ENCODE measurements at regions not wholly inside any gene's neighbourhood (a gene's known extent, or its start where the extent isn't known, plus 50 kb on each side); places are given as distances from the start of the nearest gene placed in this dataset.

DNA sequence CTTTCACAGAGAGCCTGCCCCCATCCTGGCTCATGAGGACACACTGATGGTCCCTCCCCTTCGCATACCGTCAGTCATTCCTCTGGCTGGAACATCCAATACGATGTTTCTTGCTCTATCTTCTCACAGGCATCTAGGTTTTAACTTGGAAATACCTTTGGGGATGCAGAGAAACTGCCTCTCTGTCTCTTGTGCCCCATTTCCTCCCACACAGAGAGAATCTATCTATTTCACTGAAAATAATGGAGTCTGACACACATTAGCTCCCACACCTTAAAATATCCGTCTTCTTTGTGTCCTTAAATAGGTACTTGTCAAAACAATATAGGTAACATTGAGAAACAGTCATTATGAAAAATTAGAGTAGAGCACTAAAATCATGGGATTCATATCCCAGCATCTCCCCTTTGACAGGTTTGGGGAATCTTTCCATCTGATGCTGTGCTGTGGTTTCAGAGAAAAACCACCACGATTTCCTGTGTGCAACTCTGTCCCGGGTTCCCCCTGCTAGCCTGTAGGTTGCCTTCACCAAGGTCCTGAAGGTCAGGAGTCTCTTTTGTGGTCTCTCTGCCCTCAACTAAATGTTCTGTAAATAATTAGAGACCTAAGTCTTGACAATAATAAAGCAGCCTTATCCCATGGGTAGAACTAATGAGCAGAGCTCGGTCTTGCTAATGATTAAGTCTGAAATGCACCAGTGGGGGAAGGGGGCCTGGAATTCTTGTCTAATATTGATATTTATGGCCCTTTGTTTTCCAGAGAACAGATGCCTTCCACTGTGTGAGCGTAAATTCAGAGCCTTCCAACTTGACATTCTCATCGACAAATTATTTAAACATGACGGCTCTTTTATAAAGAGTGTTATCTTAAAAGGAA is 371.0 kb downstream of the ICE1 start:
- H3K27me3 ChIP-seq (ENCODE audit: control insufficient read depth, insufficient read depth, low read length), result no peaks in the 10 kb centered on the region
- WGBS (ENCODE audit: insufficient coverage, low lambda C conversion rate), result 53% methylated on average over 4 of the region's 10 CpGs
- peak in 1 of 2 donors; percentile 7 for DNase-seq
- H3K4me1 ChIP-seq (ENCODE audit: control insufficient read depth, insufficient read depth, low read length), result no peaks in the 10 kb centered on the region
- no peaks in the 10 kb centered on the region for H3K9me3 ChIP-seq (ENCODE audit: control insufficient read depth, low read depth, low read length)
- H3K36me3 ChIP-seq (ENCODE audit: control insufficient read depth, insufficient read depth, low read length), result no peaks in the 10 kb centered on the region
- no peak overlapping the region for H3K27ac ChIP-seq (ENCODE audit: low read length)
- H3K4me3 ChIP-seq (ENCODE audit: low read length), result no peak overlapping the region

DNA sequence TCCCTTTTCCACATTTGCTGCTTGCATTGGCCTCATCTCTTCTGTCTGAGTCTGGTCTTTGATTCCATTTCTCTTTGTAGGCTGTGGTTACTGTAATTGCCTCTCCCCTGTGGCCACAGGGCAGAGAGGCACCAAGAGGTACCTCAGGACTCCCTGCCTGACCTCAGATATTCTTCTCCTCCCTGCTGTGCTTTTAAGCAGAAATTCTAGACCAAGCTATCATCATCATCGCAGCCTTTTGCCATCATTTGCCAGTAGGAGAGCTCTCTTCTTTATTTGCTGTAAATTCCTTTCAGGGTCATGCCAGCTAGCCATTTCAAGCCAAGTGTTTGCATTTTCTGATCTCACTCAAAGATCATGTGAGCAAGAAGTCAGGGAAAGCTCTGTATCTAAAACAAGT is 369.6 kb downstream of the ICE1 start:
- Histone ChIP-seq H3K27me3 (ENCODE audit: control insufficient read depth, insufficient read depth, low read length) (no peaks in the 10 kb centered on the region), H3K4me1 (ENCODE audit: control insufficient read depth, insufficient read depth, low read length) (no peaks in the 10 kb centered on the region), H3K36me3 (ENCODE audit: control insufficient read depth, insufficient read depth, low read length) (no peaks in the 10 kb centered on the region), H3K9me3 (ENCODE audit: control insufficient read depth, low read depth, low read length) (no peaks in the 10 kb centered on the region), H3K4me3 (ENCODE audit: low read length) (no peak overlapping the region), H3K27ac (ENCODE audit: low read length) (no peak overlapping the region)
- no CpG with 5 or more reads among the region's 1 CpG for WGBS (ENCODE audit: insufficient coverage, low lambda C conversion rate)
- DNase-seq, result no peak

DNA sequence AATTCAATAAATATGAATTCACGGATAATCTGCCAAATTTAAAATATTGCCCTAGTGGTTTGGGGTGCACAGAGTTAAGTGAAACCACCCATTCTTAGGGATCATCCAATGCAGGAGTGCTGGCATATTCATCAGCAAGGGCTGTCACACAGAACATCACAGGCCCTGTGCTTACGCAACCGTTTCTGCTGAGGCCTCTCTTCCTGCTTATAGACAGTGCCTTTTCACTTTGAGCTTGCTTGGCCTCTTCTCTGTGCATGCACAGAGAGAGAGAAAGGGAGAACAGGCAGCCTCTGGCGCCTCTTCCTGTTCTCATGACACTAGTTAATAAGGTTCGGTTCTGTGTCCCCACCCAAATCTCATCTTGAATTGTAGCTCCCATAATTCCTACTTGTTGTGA is 366.3 kb downstream of the ICE1 start:
- Histone ChIP-seq H3K36me3 (ENCODE audit: control insufficient read depth, insufficient read depth, low read length) (no peaks in the 10 kb centered on the region), H3K9me3 (ENCODE audit: control insufficient read depth, low read depth, low read length) (no peaks in the 10 kb centered on the region), H3K27ac (ENCODE audit: low read length) (no peak overlapping the region), H3K4me1 (ENCODE audit: control insufficient read depth, insufficient read depth, low read length) (no peaks in the 10 kb centered on the region), H3K27me3 (ENCODE audit: control insufficient read depth, insufficient read depth, low read length) (no peaks in the 10 kb centered on the region), H3K4me3 (ENCODE audit: low read length) (no peak overlapping the region)
- WGBS (ENCODE audit: insufficient coverage, low lambda C conversion rate), result no CpG with 5 or more reads among the region's 5 CpGs
- DNase-seq, result no peak

DNA sequence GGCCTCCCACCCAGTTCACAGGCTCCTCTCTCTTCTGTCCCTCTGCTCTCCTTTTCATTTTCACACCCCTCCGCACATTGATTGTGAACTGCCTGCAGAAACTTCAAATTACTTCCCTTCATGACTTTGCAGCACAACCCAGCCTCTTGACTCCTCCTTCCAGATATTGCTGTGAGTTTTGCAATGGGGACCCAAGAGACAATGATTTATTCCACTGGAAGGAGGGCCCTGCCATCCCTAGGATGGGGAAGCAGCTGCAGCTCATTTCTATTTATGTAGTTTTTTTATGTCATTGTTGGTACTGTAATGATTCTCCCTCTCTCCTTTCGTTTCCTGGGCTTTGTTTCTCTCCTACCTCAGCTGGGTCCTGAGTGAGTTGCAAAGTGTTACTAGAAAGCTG is 364.9 kb downstream of the ICE1 start:
- no peaks in the 10 kb centered on the region for H3K27me3 ChIP-seq (ENCODE audit: control insufficient read depth, insufficient read depth, low read length)
- H3K4me1 ChIP-seq (ENCODE audit: control insufficient read depth, insufficient read depth, low read length), result no peaks in the 10 kb centered on the region
- no peak overlapping the region for H3K27ac ChIP-seq (ENCODE audit: low read length)
- no peaks in the 10 kb centered on the region for H3K36me3 ChIP-seq (ENCODE audit: control insufficient read depth, insufficient read depth, low read length)
- no peak for DNase-seq
- H3K9me3 ChIP-seq (ENCODE audit: control insufficient read depth, low read depth, low read length), result no peaks in the 10 kb centered on the region
- H3K4me3 ChIP-seq (ENCODE audit: low read length), result no peak overlapping the region
- 71% methylated on average over 1 of the region's 2 CpGs for WGBS (ENCODE audit: insufficient coverage, low lambda C conversion rate)

DNA sequence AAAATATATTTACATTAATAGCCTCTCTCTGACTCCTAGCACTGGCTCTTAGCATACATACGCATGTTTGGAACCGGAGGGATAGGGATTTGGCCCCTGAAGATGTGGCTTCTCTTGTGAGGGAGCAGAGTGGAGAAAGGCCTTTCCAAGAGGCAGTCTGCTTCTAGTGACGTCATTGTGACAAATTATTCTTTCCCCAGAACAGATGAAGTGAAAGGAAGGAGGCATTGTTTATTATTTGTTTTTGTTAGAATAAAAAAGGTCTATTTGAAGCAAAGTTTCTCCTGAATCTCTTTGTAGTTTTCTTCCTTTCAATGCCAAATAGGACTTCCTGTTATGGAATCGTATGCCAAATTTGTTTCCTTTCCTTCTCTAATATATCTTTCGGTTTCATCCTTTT is 361.6 kb downstream of the ICE1 start:
- WGBS (ENCODE audit: insufficient coverage, low lambda C conversion rate), result 72% methylated on average over 2 of the region's 5 CpGs
- Histone ChIP-seq H3K27me3 (ENCODE audit: control insufficient read depth, insufficient read depth, low read length) (no peaks in the 10 kb centered on the region), H3K4me3 (ENCODE audit: low read length) (no peak overlapping the region), H3K36me3 (ENCODE audit: control insufficient read depth, insufficient read depth, low read length) (no peaks in the 10 kb centered on the region), H3K27ac (ENCODE audit: low read length) (no peak overlapping the region), H3K9me3 (ENCODE audit: control insufficient read depth, low read depth, low read length) (no peaks in the 10 kb centered on the region), H3K4me1 (ENCODE audit: control insufficient read depth, insufficient read depth, low read length) (no peaks in the 10 kb centered on the region)
- DNase-seq, result peak in 1 of 2 donors; percentile 4

DNA sequence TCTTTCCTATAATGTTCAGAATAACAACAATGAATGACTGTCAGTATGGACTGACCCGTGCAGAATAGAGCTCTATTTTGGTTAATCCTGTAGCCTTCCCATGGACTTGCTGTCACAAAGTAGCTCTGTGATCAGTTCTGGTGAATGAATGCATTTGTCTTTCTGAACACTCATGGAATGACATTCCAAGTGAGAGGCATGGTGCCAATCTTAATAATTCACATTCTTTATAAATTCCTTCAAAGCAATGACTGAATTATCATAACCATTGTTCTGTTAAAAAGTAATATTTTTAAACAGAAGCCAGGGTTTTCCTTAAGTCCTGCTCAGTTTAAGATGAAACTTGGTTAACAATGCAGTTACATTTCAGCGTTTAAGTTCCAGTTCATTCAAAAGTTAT is 360.5 kb downstream of the ICE1 start:
- Histone ChIP-seq H3K27me3 (ENCODE audit: control insufficient read depth, insufficient read depth, low read length) (no peaks in the 10 kb centered on the region), H3K36me3 (ENCODE audit: control insufficient read depth, insufficient read depth, low read length) (no peaks in the 10 kb centered on the region), H3K4me3 (ENCODE audit: low read length) (no peak overlapping the region), H3K9me3 (ENCODE audit: control insufficient read depth, low read depth, low read length) (no peaks in the 10 kb centered on the region), H3K27ac (ENCODE audit: low read length) (no peak overlapping the region), H3K4me1 (ENCODE audit: control insufficient read depth, insufficient read depth, low read length) (no peaks in the 10 kb centered on the region)
- 100% methylated on average over 1 of the region's 2 CpGs for WGBS (ENCODE audit: insufficient coverage, low lambda C conversion rate)
- no peak for DNase-seq

DNA sequence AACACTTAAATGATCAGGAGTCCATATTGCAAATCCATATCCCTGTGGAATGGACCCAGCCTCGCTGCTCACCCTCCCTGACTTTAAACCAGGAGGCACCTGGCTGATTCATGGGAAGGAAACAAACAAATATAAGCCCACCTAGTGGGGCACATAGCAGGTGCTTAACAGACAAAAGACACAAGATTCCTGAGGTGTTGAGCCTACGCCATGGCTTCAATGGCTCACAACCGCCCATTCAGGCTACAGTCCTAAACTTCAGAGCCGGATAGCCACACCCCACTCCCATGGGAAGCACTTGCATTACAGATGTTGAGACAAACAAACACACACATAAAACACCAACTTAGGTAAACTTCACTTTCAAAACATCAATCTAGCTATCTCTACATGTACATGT is 359.9 kb downstream of the ICE1 start:
- Histone ChIP-seq H3K4me3 (ENCODE audit: low read length) (no peak overlapping the region), H3K36me3 (ENCODE audit: control insufficient read depth, insufficient read depth, low read length) (no peaks in the 10 kb centered on the region), H3K27ac (ENCODE audit: low read length) (no peak overlapping the region), H3K4me1 (ENCODE audit: control insufficient read depth, insufficient read depth, low read length) (no peaks in the 10 kb centered on the region), H3K9me3 (ENCODE audit: control insufficient read depth, low read depth, low read length) (no peaks in the 10 kb centered on the region), H3K27me3 (ENCODE audit: control insufficient read depth, insufficient read depth, low read length) (no peaks in the 10 kb centered on the region)
- no peak for DNase-seq
- WGBS (ENCODE audit: insufficient coverage, low lambda C conversion rate), result no CpG with 5 or more reads among the region's 4 CpGs

DNA sequence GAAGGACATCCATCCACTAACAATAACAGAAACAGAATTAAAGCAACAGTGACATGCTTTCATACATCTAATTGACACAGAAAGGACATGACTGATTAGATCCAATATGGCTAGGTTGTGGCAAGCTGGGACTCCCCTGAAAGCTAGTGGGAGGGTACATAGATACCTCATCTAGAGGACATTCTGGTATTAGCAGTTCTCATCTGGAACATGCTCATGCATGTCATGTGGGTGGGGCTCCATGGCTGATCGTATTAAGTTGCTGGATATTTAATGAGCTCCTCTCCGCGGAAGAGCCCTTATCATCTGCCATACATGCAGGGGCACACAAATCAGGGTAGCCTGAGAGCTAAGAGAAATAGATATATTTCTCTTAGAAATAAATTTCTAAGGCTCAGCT is 358.9 kb downstream of the ICE1 start:
- no peak overlapping the region for H3K27ac ChIP-seq (ENCODE audit: low read length)
- H3K27me3 ChIP-seq (ENCODE audit: control insufficient read depth, insufficient read depth, low read length), result no peaks in the 10 kb centered on the region
- WGBS (ENCODE audit: insufficient coverage, low lambda C conversion rate), result no CpG with 5 or more reads among the region's 3 CpGs
- no peak overlapping the region for H3K4me3 ChIP-seq (ENCODE audit: low read length)
- no peaks in the 10 kb centered on the region for H3K36me3 ChIP-seq (ENCODE audit: control insufficient read depth, insufficient read depth, low read length)
- no peaks in the 10 kb centered on the region for H3K4me1 ChIP-seq (ENCODE audit: control insufficient read depth, insufficient read depth, low read length)
- DNase-seq, result no peak
- H3K9me3 ChIP-seq (ENCODE audit: control insufficient read depth, low read depth, low read length), result no peaks in the 10 kb centered on the region

DNA sequence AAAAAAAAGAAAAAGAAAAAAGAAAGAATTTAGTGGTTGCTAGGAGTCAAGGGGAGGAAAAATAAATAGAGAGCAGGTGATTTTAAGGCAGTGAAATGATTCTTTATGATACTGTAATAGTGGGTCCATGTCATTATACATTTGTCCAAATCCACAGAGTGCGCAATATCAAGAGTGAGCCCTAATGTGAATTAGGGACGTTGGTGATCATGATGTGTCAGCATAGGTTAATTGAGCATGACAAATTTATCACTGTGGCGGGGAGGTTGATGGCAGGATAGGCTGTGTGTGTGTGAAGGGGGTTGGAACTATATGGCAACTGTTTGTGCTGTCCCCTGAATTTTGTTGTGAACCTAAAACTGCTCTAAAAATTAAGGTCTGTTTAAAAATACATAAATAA is 357.8 kb downstream of the ICE1 start:
- Histone ChIP-seq H3K27me3 (ENCODE audit: control insufficient read depth, insufficient read depth, low read length) (no peaks in the 10 kb centered on the region), H3K27ac (ENCODE audit: low read length) (no peak overlapping the region), H3K4me1 (ENCODE audit: control insufficient read depth, insufficient read depth, low read length) (no peaks in the 10 kb centered on the region), H3K9me3 (ENCODE audit: control insufficient read depth, low read depth, low read length) (no peaks in the 10 kb centered on the region), H3K36me3 (ENCODE audit: control insufficient read depth, insufficient read depth, low read length) (no peaks in the 10 kb centered on the region), H3K4me3 (ENCODE audit: low read length) (no peak overlapping the region)
- WGBS (ENCODE audit: insufficient coverage, low lambda C conversion rate), result no CpG with 5 or more reads among the region's 3 CpGs
- DNase-seq, result no peak

DNA sequence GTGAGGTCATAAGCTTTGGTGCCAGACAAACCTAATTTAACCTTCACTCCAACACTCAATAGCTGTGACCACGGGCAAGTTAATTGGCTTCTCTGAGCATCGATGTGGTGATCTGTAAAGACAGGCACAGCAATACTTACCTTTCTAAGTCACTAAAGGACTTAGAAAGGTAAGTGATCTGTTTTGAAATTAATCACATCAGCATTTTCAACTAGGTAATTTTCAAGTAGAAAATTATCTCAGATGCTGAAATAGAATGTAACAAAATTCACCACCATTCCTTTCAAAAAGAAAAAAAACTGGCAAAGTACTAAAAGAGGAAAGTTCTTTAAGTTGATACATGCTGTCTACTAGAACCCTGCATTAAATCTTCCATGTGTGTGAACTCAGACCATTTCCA is 354.5 kb downstream of the ICE1 start:
- H3K4me1 ChIP-seq (ENCODE audit: control insufficient read depth, insufficient read depth, low read length), result no peaks in the 10 kb centered on the region
- DNase-seq, result no peak
- H3K9me3 ChIP-seq (ENCODE audit: control insufficient read depth, low read depth, low read length), result no peaks in the 10 kb centered on the region
- no CpG with 5 or more reads among the region's 2 CpGs for WGBS (ENCODE audit: insufficient coverage, low lambda C conversion rate)
- H3K27ac ChIP-seq (ENCODE audit: low read length), result no peak overlapping the region
- no peaks in the 10 kb centered on the region for H3K36me3 ChIP-seq (ENCODE audit: control insufficient read depth, insufficient read depth, low read length)
- H3K27me3 ChIP-seq (ENCODE audit: control insufficient read depth, insufficient read depth, low read length), result no peaks in the 10 kb centered on the region
- H3K4me3 ChIP-seq (ENCODE audit: low read length), result no peak overlapping the region

DNA sequence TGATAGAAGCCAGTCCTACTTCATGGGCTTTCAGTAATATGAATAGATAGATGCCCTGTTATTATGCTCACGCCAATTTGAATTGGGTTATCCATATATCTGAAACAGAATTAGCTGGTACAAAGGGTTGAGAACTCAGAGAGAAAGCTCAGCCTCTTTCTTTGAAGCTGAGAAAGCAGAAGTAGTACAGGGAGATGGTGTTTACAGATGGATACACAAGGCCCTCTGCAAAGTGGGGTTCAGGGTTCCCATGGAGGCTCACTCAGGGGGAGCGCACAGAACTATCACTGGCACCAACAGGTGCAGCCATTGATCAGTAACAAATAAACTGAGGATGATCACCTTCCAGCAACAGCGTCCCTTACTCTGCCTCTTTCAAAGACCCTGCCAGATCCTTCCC is 349.7 kb downstream of the ICE1 start:
- no peaks in the 10 kb centered on the region for H3K9me3 ChIP-seq (ENCODE audit: control insufficient read depth, low read depth, low read length)
- no CpG with 5 or more reads among the region's 3 CpGs for WGBS (ENCODE audit: insufficient coverage, low lambda C conversion rate)
- no peak overlapping the region for H3K4me3 ChIP-seq (ENCODE audit: low read length)
- H3K27ac ChIP-seq (ENCODE audit: low read length), result no peak overlapping the region
- DNase-seq, result no peak
- no peaks in the 10 kb centered on the region for H3K36me3 ChIP-seq (ENCODE audit: control insufficient read depth, insufficient read depth, low read length)
- no peaks in the 10 kb centered on the region for H3K27me3 ChIP-seq (ENCODE audit: control insufficient read depth, insufficient read depth, low read length)
- H3K4me1 ChIP-seq (ENCODE audit: control insufficient read depth, insufficient read depth, low read length), result no peaks in the 10 kb centered on the region

All from large intestine (tissue), 3 donors.